NCI-H2107 treated with DMSO at 0.1 percent for 48 hours (cell line): ENCODE measurements at regions not wholly inside any gene's neighbourhood (a gene's known extent, or its start where the extent isn't known, plus 50 kb on each side); places are given as distances from the start of the nearest gene placed in this dataset.
"Not testable (repeated sequence)": the region's sequence is repeated elsewhere in the genome, so short reads cannot be mapped to it uniquely, and the experiment has no call there.

Experiments used
- DNase-seq: peaks from one replicate; lab custom pipeline; 2025; ENCODE audit not compliant: unreplicated experiment; lab: John Stamatoyannopoulos, UW

- DNase-seq: no peak
Measured at GRCh38 chr3:43236008-43236407, 50.3 kb upstream of the SNRK start.

GRCh38 chr3:43233062-43233461 is 53.3 kb upstream of the SNRK start:
- DNase-seq: no peak

- no peak for DNase-seq
Measured at GRCh38 chr3:43231276-43232000, 54.9 kb upstream of the SNRK start.

- DNase-seq: not testable (repeated sequence)
Measured at GRCh38 chr3:43229865-43230264, 56.5 kb upstream of the SNRK start.

GRCh38 chr3:43227685-43228084 is 58.7 kb upstream of the SNRK start:
- DNase-seq: not testable (repeated sequence)

GRCh38 chr3:43224405-43225073 is 61.8 kb upstream of the SNRK start:
- no peak for DNase-seq

- no peak for DNase-seq
Measured at GRCh38 chr3:43223670-43224364, 62.5 kb upstream of the SNRK start.

GRCh38 chr3:43222590-43222989 is 63.8 kb upstream of the SNRK start:
- no peak for DNase-seq

- DNase-seq: no peak
Measured at GRCh38 chr3:43221076-43221475, 65.3 kb upstream of the SNRK start.

GRCh38 chr3:43219616-43220015 is 66.7 kb upstream of the SNRK start:
- DNase-seq: no peak

GRCh38 chr3:43218921-43219320 is 67.4 kb upstream of the SNRK start:
- DNase-seq: no peak

GRCh38 chr3:43218156-43218555 is 68.2 kb upstream of the SNRK start:
- no peak for DNase-seq

GRCh38 chr3:43217633-43218032 is 68.7 kb upstream of the SNRK start:
- no peak for DNase-seq

GRCh38 chr3:43217206-43217605 is 69.1 kb upstream of the SNRK start:
- no peak for DNase-seq

- no peak for DNase-seq
Measured at GRCh38 chr3:43215663-43216275, 70.6 kb upstream of the SNRK start.

- DNase-seq: no peak
Measured at GRCh38 chr3:43215138-43215537, 71.2 kb upstream of the SNRK start.

GRCh38 chr3:43214616-43215015 is 71.7 kb upstream of the SNRK start:
- no peak for DNase-seq

- DNase-seq: no peak
Measured at GRCh38 chr3:43213631-43214030, 72.7 kb upstream of the SNRK start.

GRCh38 chr3:43212914-43213611 is 73.3 kb upstream of the SNRK start:
- no peak for DNase-seq

- no peak for DNase-seq
Measured at GRCh38 chr3:43211681-43212080, 74.7 kb upstream of the SNRK start.
